K562 (cell line): ENCODE measurements at regions not wholly inside any gene's neighbourhood (a gene's known extent, or its start where the extent isn't known, plus 50 kb on each side); places are given as distances from the start of the nearest gene placed in this dataset.

Experiments used
- ATAC-seq: fragments of 200-7000 bp; cut with Tn5 transposase; 3 replicates; pipeline ENCODE4 v1.9.1; 2020; ENCODE audit warnings: moderate library complexity
- BruUV-seq: library from RNA; stranded (reverse); fragments of 400-500 nt; replicated peaks from 2 replicates; lab custom pipeline; 2021; lab: Mats Ljungman, UMichigan
- CTCF ChIA-PET: fragments of 300-600 bp; formaldehyde crosslinking; extraction: SDS; loops from one replicate; lab custom pipeline; 2021; ENCODE audit warnings: low intra/inter-chr PET ratio; lab: Yijun Ruan, JAX
- POLR2A ChIA-PET: fragments of 300-600, 350-650 bp; sonication (Branson Sonifier 250); formaldehyde crosslinking; extraction: SDS; loops from one replicate; lab custom pipeline; 2021; ENCODE audit warnings: antibody characterized with exemption, inconsistent platforms; lab: Yijun Ruan, JAX
- DNase-seq, 4 experiments: peaks; one replicate each; pipeline versions ENCODE4 v3.0.0 to v3.0.0-alpha.2; 2011 to 2018; ENCODE audit warnings: low spot score in 3 of 4, mixed read lengths in 3 of 4; ENCODE audit errors: extremely low read depth in 1 of 4
- FAIRE-seq: peaks from 2 replicates; lab custom pipeline; 2011; peaks lifted over from hg19 to GRCh38; lab: Jason Lieb, UNC
- H2AFZ ChIP-seq: 2 replicates; pipeline ENCODE4 v1.6.0; 2011; ENCODE audit warnings: low read depth, low read length, control low read depth, inconsistent platforms
- H3K27ac ChIP-seq: fragments of 200-600 bp; 3 replicates; pipeline ENCODE4 v1.8.0; 2011; ENCODE audit warnings: low read depth, mild to moderate bottlenecking, control low read depth, inconsistent platforms, low read length, moderate library complexity, mixed read lengths; ENCODE audit errors: extremely low read depth
- H3K27me3 ChIP-seq, 2 experiments: fragments of 300-600 bp in 1 of 2; 2 replicates in 1 of 2; 3 replicates in 1 of 2; pipeline versions ENCODE4 v1.6.0 to v1.8.0; 2011; ENCODE audit warnings: inconsistent platforms in 2 of 2, low read length in 2 of 2, mild to moderate bottlenecking in 1 of 2, mixed read lengths in 1 of 2, moderate library complexity in 1 of 2; ENCODE audit not compliant: control insufficient read depth in 2 of 2, insufficient read depth in 2 of 2
- H3K36me3 ChIP-seq: fragments of 300-600 bp; 3 replicates; pipeline ENCODE4 v1.8.0; 2011; ENCODE audit warnings: mild to moderate bottlenecking, low read length, inconsistent platforms; ENCODE audit not compliant: control insufficient read depth, insufficient read depth
- H3K4me1 ChIP-seq, 2 experiments: fragments of 200-600 bp in 1 of 2; replicated peaks in 1 of 2; 2 replicates in 1 of 2; 3 replicates in 1 of 2; pipeline versions ENCODE4 v1.5.1 to v1.8.0; 2011; ENCODE audit warnings: inconsistent platforms in 2 of 2, low read length in 2 of 2, mild to moderate bottlenecking in 1 of 2, mixed read lengths in 1 of 2, moderate library complexity in 1 of 2; ENCODE audit not compliant: control insufficient read depth in 2 of 2, insufficient read depth in 2 of 2
- H3K4me2 ChIP-seq: 2 replicates; pipeline ENCODE4 v1.6.1; 2011; ENCODE audit warnings: low read length, control low read depth, inconsistent platforms, mixed read lengths; ENCODE audit not compliant: insufficient read depth
- H3K4me3 ChIP-seq: fragments of 200-600 bp; sonication (generic), shearing (Covaris generic); 2 replicates; pipeline ENCODE4 v1.5.1; 2016; ENCODE audit warnings: control low read depth, inconsistent platforms
- H3K79me2 ChIP-seq: fragments of 200-600 bp; 3 replicates; pipeline ENCODE4 v1.8.0; 2011; ENCODE audit warnings: low read length, inconsistent platforms; ENCODE audit not compliant: control insufficient read depth, insufficient read depth
- H3K9ac ChIP-seq, 2 experiments: 2 replicates each; pipeline versions ENCODE4 v1.6.0 to v1.6.1; 2011; ENCODE audit warnings: low read depth in 2 of 2, low read length in 2 of 2, control low read depth in 1 of 2, inconsistent platforms in 1 of 2, mild to moderate bottlenecking in 1 of 2, mixed read lengths in 1 of 2; ENCODE audit not compliant: insufficient read depth in 1 of 2
- H3K9me1 ChIP-seq: one replicate; pipeline ENCODE4 v1.6.0; 2011; ENCODE audit warnings: inconsistent platforms, mild to moderate bottlenecking, low read length, moderate library complexity; ENCODE audit not compliant: control insufficient read depth, insufficient read depth
- H3K9me3 ChIP-seq: replicated peaks from 2 replicates; pipeline ENCODE4 v1.5.1; 2011; ENCODE audit warnings: low read depth, low read length, inconsistent platforms; ENCODE audit not compliant: control insufficient read depth, insufficient read depth
- H4K20me1 ChIP-seq: replicated peaks from 2 replicates; pipeline ENCODE4 v1.6.1; 2011; ENCODE audit warnings: low read length, inconsistent platforms, mixed read lengths; ENCODE audit not compliant: control insufficient read depth, insufficient read depth
- CBX1 ChIP-seq: sonication (generic); IDR thresholded peaks from 2 replicates; pipeline ENCODE4 v1.6.1; 2016; ENCODE audit warnings: antibody characterized with exemption, low read depth, mild to moderate bottlenecking
- MEF2D ChIP-seq: conservative IDR thresholded peaks from 2 replicates; pipeline ENCODE4 v1.6.1; 2016; ENCODE audit warnings: low read depth, missing genetic modification characterization, missing compliant biosample characterization
- SPI1 ChIP-seq: IDR thresholded peaks from 2 replicates; pipeline ENCODE4 v1.6.1; 2011; ENCODE audit warnings: low read depth, low read length, control low read depth, borderline replicate concordance
- TAF9B ChIP-seq: fragments of 450-650 bp; IDR thresholded peaks from 2 replicates; pipeline ENCODE4 v1.6.1; 2018; ENCODE audit warnings: mild to moderate bottlenecking; ENCODE audit not compliant: partially characterized antibody
- ZBTB1 ChIP-seq: sonication (generic); formaldehyde crosslinking; IDR thresholded peaks from 2 replicates; pipeline ENCODE4 v1.8.1; 2023; ENCODE audit warnings: missing genetic modification reagents, low read depth, mild to moderate bottlenecking, borderline replicate concordance
- ZC3H11A ChIP-seq: IDR thresholded peaks from 2 replicates; pipeline ENCODE4 v1.6.1; 2012; ENCODE audit warnings: low read depth, low read length, improper control_type of control experiment
- ZNF253 ChIP-seq: fragments of 250-450 bp; sonication (Bioruptor Pico); conservative IDR thresholded peaks from 2 replicates; pipeline ENCODE4 v1.6.1; 2021; ENCODE audit warnings: mild to moderate bottlenecking
- ZNF561 ChIP-seq: fragments of 450-650 bp; formaldehyde crosslinking; conservative IDR thresholded peaks from 2 replicates; pipeline ENCODE4 v1.4.0; 2020; ENCODE audit warnings: mild to moderate bottlenecking, moderate library complexity
- WGBS: fragments of 100-300 bp; shearing (Covaris generic); methylation state at CpG from one replicate; pipeline ENCODE4 v1.1.6; 2016; ENCODE audit warnings: low coverage, mixed read lengths; ENCODE audit not compliant: insufficient coverage; ENCODE audit errors: missing lambda C conversion rate; 5-methylcytosine and 5-hydroxymethylcytosine counted together
- in situ Hi-C: fragments of 300-500 bp; cut with MboI; formaldehyde crosslinking; loops from 4 replicates; pipeline ENCODE4 v1.15.0; 2018; ENCODE audit warnings: inconsistent platforms, mixed read lengths
- intact Hi-C: fragments of 100-400 bp; cut with micrococcal nuclease; formaldehyde crosslinking; loops from 2 replicates; pipeline ENCODE4 v1.14.2; 2022
- TF ChIP-seq, protein P1 (sequence below): fragments of 250-450 bp; sonication (Bioruptor Pico); IDR thresholded peaks from 2 replicates; pipeline ENCODE4 v1.5.0; 2021

DNA sequence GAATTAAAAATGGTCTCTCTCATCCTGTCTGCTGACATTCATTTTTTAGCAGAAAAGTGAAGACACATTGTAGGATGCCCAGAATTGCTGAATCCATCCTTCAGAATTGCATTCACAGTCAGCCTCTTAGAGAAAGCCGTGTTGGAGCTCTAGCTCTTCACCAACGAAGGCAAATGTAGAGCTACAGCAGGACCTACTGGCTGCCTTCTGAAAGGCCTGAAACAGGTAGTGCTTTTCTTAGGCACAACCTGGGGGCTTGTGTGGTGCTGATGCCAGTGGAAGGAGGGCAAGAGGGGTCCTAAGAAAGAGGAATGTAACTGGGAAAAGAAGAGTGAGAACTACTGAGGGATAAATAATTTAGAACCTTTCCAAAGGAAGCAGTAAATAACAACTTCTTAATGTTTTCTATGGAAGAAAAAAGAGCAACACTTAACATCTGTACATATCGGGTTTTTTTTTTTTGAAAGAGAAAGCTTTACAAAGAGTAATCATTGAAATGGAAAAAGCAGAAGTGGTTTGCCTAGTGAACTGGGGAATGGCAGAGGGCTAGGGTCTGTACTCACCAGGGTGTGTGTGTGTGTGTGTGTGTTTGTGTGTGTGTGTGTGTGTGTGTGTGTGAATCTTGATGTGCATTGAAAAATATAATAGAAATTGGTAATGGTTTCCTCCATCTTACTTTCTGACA lies 297.8 kb downstream of the SATB1 start:
- DNase-seq (no peak), ATAC-seq (no peak), FAIRE-seq (no peak)
- Histone ChIP-seq H3K9ac (no peak overlapping the region), H3K79me2 (no peaks in the 10 kb centered on the region), H3K36me3 (no peaks in the 10 kb centered on the region), H3K4me1 (no peaks in the 10 kb centered on the region), H4K20me1 (no peaks in the 10 kb centered on the region), H3K9me1 (no peaks in the 10 kb centered on the region), H3K4me3 (no peak overlapping the region), H3K27me3 (no peaks in the 10 kb centered on the region), H2AFZ (no peak overlapping the region), H3K4me2 (no peak overlapping the region), H3K27ac (no peak overlapping the region), H3K9me3 (no peaks in the 10 kb centered on the region)
- no TSS peak for BruUV-seq
- 0% methylated on average over 3 of the region's 3 CpGs for WGBS
- POLR2A ChIA-PET: interaction anchor here (0.8 kb wide), 1 partner anchor 21 kb away, joined by 3 read pairs; no protein-coding TSS in a partner anchor
- intact Hi-C loops (no loop called here), in situ Hi-C loops (no loop called here)
- TF ChIP-seq ZC3H11A (no peak), CBX1 (no peak), MEF2D (tag) (no peak), ZBTB1 (CRISPR knock-in tag) (no peak), ZNF561 (CRISPR knock-in tag) (no peak), SPI1 (peak; percentile 69; the same call in 1 of the 2 replicates), ZNF253 (no peak), TAF9B (no peak)
- TF ChIP-seq, protein P1, sequence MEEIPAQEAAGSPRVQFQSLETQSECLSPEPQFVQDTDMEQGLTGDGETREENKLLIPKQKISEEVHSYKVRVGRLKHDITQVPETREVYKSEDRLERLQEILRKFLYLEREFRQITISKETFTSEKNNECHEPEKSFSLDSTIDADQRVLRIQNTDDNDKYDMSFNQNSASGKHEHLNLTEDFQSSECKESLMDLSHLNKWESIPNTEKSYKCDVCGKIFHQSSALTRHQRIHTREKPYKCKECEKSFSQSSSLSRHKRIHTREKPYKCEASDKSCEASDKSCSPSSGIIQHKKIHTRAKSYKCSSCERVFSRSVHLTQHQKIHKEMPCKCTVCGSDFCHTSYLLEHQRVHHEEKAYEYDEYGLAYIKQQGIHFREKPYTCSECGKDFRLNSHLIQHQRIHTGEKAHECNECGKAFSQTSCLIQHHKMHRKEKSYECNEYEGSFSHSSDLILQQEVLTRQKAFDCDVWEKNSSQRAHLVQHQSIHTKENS (CRISPR knock-in tag): no peak
- CTCF ChIA-PET: no interaction called here
